Stomach (tissue), 8 donors: ENCODE measurements at regions not wholly inside any gene's neighbourhood (a gene's known extent, or its start where the extent isn't known, plus 50 kb on each side); places are given as distances from the start of the nearest gene placed in this dataset.

Experiments
- DNase-seq, 2 donors: peaks; one replicate each; pipeline versions ENCODE4 v3.0.0 to v3.0.0-alpha.2; 2013 to 2019
- H3K27ac ChIP-seq, 5 donors: fragments of 200-600 bp in 4 of 5; sonication (generic) in 4 of 5; one replicate each; pipeline ENCODE4 v1.5.1; 2013 to 2019; ENCODE audit warnings: mild to moderate bottlenecking in 1 of 5, moderate library complexity in 1 of 5
- H3K27me3 ChIP-seq, 3 donors: fragments of 200-600 bp; sonication (generic); one replicate each; pipeline ENCODE4 v1.5.1; 2017 to 2019; ENCODE audit warnings: mixed run types in 1 of 3
- H3K36me3 ChIP-seq, 4 donors: fragments of 200-600 bp; sonication (generic); 1 replicate in 3 of 4; 2 replicates in 1 of 4; pipeline ENCODE4 v1.5.1; 2016 to 2019
- H3K4me1 ChIP-seq, 4 donors: fragments of 200-600 bp; sonication (generic); one replicate each; pipeline ENCODE4 v1.5.1; 2016 to 2019
- H3K4me3 ChIP-seq, 4 donors: fragments of 200-600 bp; sonication (generic) in 3 of 4; one replicate each; pipeline ENCODE4 v1.5.1; 2016 to 2019; ENCODE audit warnings: mild to moderate bottlenecking in 1 of 4
- H3K9me3 ChIP-seq, 4 donors: fragments of 200-600 bp; sonication (generic); one replicate each; pipeline ENCODE4 v1.5.1; 2016 to 2019
- EP300 ChIP-seq: sonication (generic); formaldehyde crosslinking; IDR thresholded peaks from one replicate; pipeline ENCODE4 v1.6.1; 2017; ENCODE audit warnings: antibody characterized with exemption
- POLR2A ChIP-seq, 4 donors: fragments of 450-650 bp; IDR thresholded peaks; one replicate each; pipeline ENCODE4 v1.6.1; 2016; ENCODE audit warnings: antibody characterized with exemption in 4 of 4, control low read depth in 2 of 4, mild to moderate bottlenecking in 1 of 4, moderate library complexity in 1 of 4
- POLR2AphosphoS5 ChIP-seq, 3 donors: sonication (generic); formaldehyde crosslinking; IDR thresholded peaks; one replicate each; pipeline ENCODE4 v1.6.1; 2016; ENCODE audit warnings: antibody characterized with exemption in 3 of 3
- WGBS, 5 donors: extraction: QIAGEN DNeasy Blood & Tissue Kit in 3 of 5; methylation state at CpG; one replicate each; pipeline versions ENCODE4 v1.1.5 to v1.1.7; 2013 to 2018; 5-methylcytosine and 5-hydroxymethylcytosine counted together
- intact Hi-C: fragments of 100-400 bp; cut with DNase I; formaldehyde crosslinking; loops from one replicate; pipeline ENCODE4 v1.15.1; 2023; ENCODE audit warnings: low total_unique reads
- TF ChIP-seq, protein P1 (sequence below), 7 experiments: fragments of 450-650 bp in 4 of 7; fragments of 200-600 bp in 3 of 7; sonication (generic) in 3 of 7; IDR thresholded peaks; one replicate each; pipeline ENCODE4 v1.5.1; 2016 to 2019; ENCODE audit warnings: antibody characterized with exemption in 7 of 7, control low read depth in 2 of 7, mild to moderate bottlenecking in 1 of 7
- donor health status: healthy with polysubstance abuse.
- donor health status: Bipolar disorder and iron deficiency.
- donor health status: healthy.

DNA sequence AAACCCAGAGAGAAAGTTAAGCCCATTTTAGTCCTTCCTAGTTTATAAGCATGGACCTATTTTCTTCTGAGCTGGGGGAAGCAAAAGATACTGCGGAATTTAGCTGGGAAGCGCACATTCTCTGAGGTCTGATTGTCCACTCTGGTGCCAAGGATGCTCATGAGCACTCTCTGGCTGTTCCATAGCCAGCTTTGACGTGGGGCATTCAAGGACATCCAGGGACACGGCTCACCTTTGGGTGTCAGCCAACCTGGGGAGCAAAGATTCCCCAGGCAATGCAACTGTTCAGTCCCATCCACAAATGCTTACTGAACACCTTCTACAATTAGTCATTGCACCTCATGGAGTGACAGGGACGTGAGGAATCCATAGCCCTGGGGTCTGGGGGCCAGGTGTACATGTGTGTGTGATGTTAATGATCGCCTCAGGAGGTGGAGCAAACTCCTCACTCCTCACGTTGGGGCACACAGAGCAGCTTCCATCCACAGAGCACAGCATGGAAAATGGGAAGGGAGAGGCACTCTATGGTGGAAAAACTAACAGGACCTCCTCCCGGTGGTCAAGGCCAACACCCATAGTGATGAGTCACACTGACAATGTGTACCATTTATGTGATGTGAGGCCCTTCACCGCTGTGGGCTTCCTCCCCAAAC lies 67.5 kb upstream of the IGFBP3 start:
- intact Hi-C loops: no loop called here
- Histone ChIP-seq H3K9me3 (no peaks in the 10 kb centered on the region), H3K27ac (no peak overlapping the region), H3K36me3 (no peaks in the 10 kb centered on the region), H3K4me3 (no peak overlapping the region), H3K27me3 (no peaks in the 10 kb centered on the region), H3K4me1 (peaks cover 0 to 3% (median 0%) of the 10 kb centered on the region in 4 donors)
- DNase-seq: no peak
- no peak for TF ChIP-seq POLR2AphosphoS5 (IDR thresholded peaks at IDR 0.05)
- TF ChIP-seq, protein P1, sequence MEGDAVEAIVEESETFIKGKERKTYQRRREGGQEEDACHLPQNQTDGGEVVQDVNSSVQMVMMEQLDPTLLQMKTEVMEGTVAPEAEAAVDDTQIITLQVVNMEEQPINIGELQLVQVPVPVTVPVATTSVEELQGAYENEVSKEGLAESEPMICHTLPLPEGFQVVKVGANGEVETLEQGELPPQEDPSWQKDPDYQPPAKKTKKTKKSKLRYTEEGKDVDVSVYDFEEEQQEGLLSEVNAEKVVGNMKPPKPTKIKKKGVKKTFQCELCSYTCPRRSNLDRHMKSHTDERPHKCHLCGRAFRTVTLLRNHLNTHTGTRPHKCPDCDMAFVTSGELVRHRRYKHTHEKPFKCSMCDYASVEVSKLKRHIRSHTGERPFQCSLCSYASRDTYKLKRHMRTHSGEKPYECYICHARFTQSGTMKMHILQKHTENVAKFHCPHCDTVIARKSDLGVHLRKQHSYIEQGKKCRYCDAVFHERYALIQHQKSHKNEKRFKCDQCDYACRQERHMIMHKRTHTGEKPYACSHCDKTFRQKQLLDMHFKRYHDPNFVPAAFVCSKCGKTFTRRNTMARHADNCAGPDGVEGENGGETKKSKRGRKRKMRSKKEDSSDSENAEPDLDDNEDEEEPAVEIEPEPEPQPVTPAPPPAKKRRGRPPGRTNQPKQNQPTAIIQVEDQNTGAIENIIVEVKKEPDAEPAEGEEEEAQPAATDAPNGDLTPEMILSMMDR (IDR thresholded peaks at IDR 0.05): no peak
- TF ChIP-seq EP300: no peak
- TF ChIP-seq POLR2A (IDR thresholded peaks at IDR 0.05): no peak
- WGBS, 5 donors: 73 to 79% (median 75%) methylated on average over 9 of the region's 9 CpGs

DNA sequence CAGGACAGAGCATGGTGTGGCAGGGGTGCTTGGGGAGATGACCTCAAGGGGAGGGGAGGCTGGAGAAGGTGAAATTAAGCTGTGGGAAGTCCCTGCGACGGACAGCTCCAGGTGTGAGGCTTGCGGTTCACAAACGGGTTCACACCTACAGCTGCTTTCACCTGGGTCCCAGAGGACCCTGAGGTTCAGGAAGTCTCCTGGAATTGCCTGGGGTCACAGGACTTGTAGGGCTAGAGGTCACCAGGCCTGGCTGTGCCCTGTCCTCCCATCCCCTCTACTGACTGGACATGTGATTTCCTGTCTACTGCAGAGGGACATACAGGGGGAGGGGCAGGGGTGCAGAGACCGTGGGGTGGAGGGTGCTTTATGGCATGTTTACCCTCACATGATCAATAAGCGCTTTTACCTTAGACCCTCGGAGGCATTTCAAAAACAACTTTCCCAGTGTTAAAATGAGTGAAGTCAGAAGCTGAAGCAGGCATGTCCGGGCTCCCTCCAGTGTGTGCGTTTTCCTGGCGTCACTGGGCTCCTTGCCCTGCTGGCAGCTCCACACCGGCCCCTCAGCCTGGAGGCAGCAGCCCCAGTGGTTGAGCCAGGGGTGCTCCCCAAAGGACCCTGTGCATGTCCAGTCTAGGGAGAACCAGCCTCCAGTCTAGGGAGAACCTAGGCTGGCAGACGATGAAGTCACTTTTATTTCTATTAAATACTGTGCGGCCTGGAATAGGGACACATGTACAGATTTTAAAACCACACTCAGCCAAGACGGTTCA lies 66.6 kb upstream of the IGFBP3 start:
- Histone ChIP-seq H3K27ac (no peak overlapping the region), H3K36me3 (no peaks in the 10 kb centered on the region), H3K27me3 (no peaks in the 10 kb centered on the region), H3K4me1 (peaks cover 0 to 3% (median 0%) of the 10 kb centered on the region in 4 donors), H3K9me3 (no peaks in the 10 kb centered on the region), H3K4me3 (no peak overlapping the region)
- intact Hi-C loops: no loop called here
- 76 to 84% (median 77%) methylated on average over 14 of the region's 14 CpGs for WGBS, 5 donors
- TF ChIP-seq, protein P1 (IDR thresholded peaks at IDR 0.05): no peak
- TF ChIP-seq EP300: no peak
- TF ChIP-seq POLR2AphosphoS5 (IDR thresholded peaks at IDR 0.05): no peak
- TF ChIP-seq POLR2A (IDR thresholded peaks at IDR 0.05): no peak
- DNase-seq: no peak

DNA sequence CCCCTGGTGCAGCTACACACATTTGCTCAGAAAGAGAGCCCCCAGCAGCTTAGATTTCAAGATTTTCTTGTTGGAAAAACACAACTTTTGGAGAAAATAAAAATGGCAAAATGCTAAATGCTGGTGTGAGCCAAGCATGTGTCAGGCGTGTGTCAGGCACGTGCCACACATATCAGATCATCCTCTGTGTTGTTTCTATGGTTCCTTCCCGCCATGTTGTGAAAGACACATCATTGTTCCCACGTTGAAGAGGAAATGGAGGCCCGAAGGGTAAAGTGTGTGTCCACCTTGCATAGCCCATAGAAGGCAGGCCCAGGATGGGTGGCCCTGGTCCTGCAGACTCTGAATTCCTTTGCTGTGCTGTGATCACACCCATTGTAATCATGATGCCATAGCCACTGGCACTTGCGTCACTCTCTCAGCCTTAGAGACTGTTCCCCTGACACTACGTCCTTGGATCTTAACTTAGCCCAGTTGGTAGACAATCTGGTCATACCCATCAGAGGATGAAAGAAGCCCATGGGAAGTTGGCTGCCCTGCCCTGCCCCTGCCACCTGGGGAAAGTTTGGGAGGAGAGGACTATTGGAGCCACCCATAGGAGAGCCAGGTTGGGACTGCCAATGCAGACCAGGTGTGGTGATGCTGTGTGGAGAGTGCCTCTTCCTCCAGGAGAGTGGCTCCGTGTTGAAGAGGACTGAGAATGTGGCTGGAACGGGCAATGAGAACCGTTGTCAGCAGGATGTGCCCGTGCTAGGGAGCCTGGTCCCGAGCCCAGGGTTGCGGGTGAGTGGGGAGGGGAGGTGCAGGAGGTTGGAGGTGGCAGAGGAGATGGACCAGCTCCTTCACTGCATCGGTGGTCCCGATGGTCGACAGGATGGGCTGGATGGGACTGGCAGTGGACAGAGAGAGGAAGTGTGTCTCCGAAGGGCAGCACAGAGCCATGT lies 65.6 kb upstream of the IGFBP3 start:
- 89 to 95% (median 92%) methylated on average over 15 to 17 of the region's 17 CpGs for WGBS, 5 donors
- intact Hi-C loops: no loop called here

More for the DNA sequence above, 65.6 kb upstream of the IGFBP3 start:
- Histone ChIP-seq H3K27ac (no peak overlapping the region), H3K36me3 (no peaks in the 10 kb centered on the region), H3K27me3 (no peaks in the 10 kb centered on the region), H3K4me3 (no peak overlapping the region), H3K4me1 (no peaks in the 10 kb centered on the region), H3K9me3 (peaks cover 0 to 8% (median 0%) of the 10 kb centered on the region in 4 donors)
- DNase-seq: no peak
- TF ChIP-seq POLR2A (IDR thresholded peaks at IDR 0.05) (no peak), EP300 (no peak), POLR2AphosphoS5 (IDR thresholded peaks at IDR 0.05) (no peak)
- TF ChIP-seq, protein P1 (IDR thresholded peaks at IDR 0.05): no peak
